HepG2 (cell line): ENCODE measurements at regions not wholly inside any gene's neighbourhood (a gene's known extent, or its start where the extent isn't known, plus 50 kb on each side); places are given as distances from the start of the nearest gene placed in this dataset.
A peak's percentile ranks its signal among the peaks of the same experiment; 100 is the strongest.

Experiments used
- ATAC-seq: fragments of 200-7000 bp; cut with Tn5 transposase; 3 replicates; pipeline ENCODE4 v1.9.1; 2020; ENCODE audit warnings: mild to moderate bottlenecking, moderate library complexity
- BruUV-seq: library from RNA; stranded (reverse); fragments of 400-500 nt; replicated peaks from 2 replicates; lab custom pipeline; 2021; lab: Mats Ljungman, UMichigan
- CTCF ChIA-PET: fragments of 300-600 bp; formaldehyde crosslinking; extraction: SDS; loops from one replicate; lab custom pipeline; 2021; ENCODE audit warnings: low total read pairs, inconsistent platforms, low intra/inter-chr PET ratio; lab: Yijun Ruan, JAX
- POLR2A ChIA-PET: fragments of 350-600 bp; sonication (Branson Sonifier 250); formaldehyde crosslinking; loops from one replicate; lab custom pipeline; 2020; ENCODE audit warnings: antibody characterized with exemption, inconsistent platforms; lab: Yijun Ruan, JAX
- DNase-seq: peaks from one replicate; pipeline ENCODE4 v3.0.0-alpha.2; 2015; ENCODE audit warnings: low spot score
- FAIRE-seq: peaks from 3 replicates; lab custom pipeline; 2011; peaks lifted over from hg19 to GRCh38; lab: Jason Lieb, UNC
- H2AFZ ChIP-seq: one replicate; pipeline ENCODE4 v1.6.1; 2011; ENCODE audit warnings: low read length, inconsistent platforms
- H3K27ac ChIP-seq: fragments of 300-600 bp; 3 replicates; pipeline ENCODE4 v1.8.0; 2011; ENCODE audit warnings: mixed run types, mild to moderate bottlenecking, mixed read lengths, low read length, inconsistent platforms; ENCODE audit not compliant: insufficient read depth; ENCODE audit errors: extremely low read length
- H3K27me3 ChIP-seq, 2 experiments: fragments of 200-600 bp in 1 of 2; 2 replicates in 1 of 2; 3 replicates in 1 of 2; pipeline versions ENCODE4 v1.6.0 to v1.8.0; 2011; ENCODE audit warnings: low read length in 2 of 2, mild to moderate bottlenecking in 2 of 2, moderate library complexity in 2 of 2, inconsistent platforms in 1 of 2; ENCODE audit not compliant: insufficient read depth in 2 of 2, control insufficient read depth in 1 of 2
- H3K36me3 ChIP-seq, 2 experiments: fragments of 200-600 bp in 1 of 2; replicated peaks in 1 of 2; 2 replicates in 1 of 2; 3 replicates in 1 of 2; pipeline versions ENCODE4 v1.5.1 to v1.8.0; 2011; ENCODE audit warnings: low read length in 2 of 2, inconsistent platforms in 1 of 2; ENCODE audit not compliant: insufficient read depth in 2 of 2, control insufficient read depth in 1 of 2
- H3K4me1 ChIP-seq: 2 replicates; pipeline ENCODE4 v1.5.1; 2012; ENCODE audit warnings: low read length, inconsistent platforms; ENCODE audit not compliant: insufficient read depth
- H3K4me2 ChIP-seq: 2 replicates; pipeline ENCODE4 v1.6.0; 2011; ENCODE audit warnings: low read depth, low read length, inconsistent platforms
- H3K4me3 ChIP-seq, 3 experiments: fragments of 200-600 bp in 1 of 3; sonication (generic), shearing (Covaris generic) in 1 of 3; replicated peaks in 1 of 3; 2 replicates each; pipeline ENCODE4 v1.5.1; 2011 to 2016; ENCODE audit warnings: low read length in 3 of 3, inconsistent platforms in 2 of 3, low read depth in 2 of 3, mild to moderate bottlenecking in 2 of 3, control low read depth in 1 of 3, mixed read lengths in 1 of 3; ENCODE audit not compliant: insufficient read depth in 1 of 3
- H3K79me2 ChIP-seq: one replicate; pipeline ENCODE4 v1.6.1; 2011; ENCODE audit warnings: low read length, inconsistent platforms; ENCODE audit not compliant: insufficient read depth
- H3K9ac ChIP-seq: 2 replicates; pipeline ENCODE4 v1.6.0; 2011; ENCODE audit warnings: mild to moderate bottlenecking, low read depth, low read length, inconsistent platforms; ENCODE audit not compliant: insufficient read depth
- H3K9me3 ChIP-seq: 2 replicates; pipeline ENCODE4 v1.5.1; 2012; ENCODE audit warnings: mild to moderate bottlenecking, low read length
- H4K20me1 ChIP-seq: 2 replicates; pipeline ENCODE4 v1.6.0; 2011; ENCODE audit warnings: inconsistent platforms, mild to moderate bottlenecking, low read length, moderate library complexity; ENCODE audit not compliant: insufficient read depth
- NFE2 ChIP-seq: sonication (generic); formaldehyde crosslinking; IDR thresholded peaks from 2 replicates; pipeline ENCODE4 v1.4.0; 2020; ENCODE audit warnings: missing genetic modification reagents
- RAD21 ChIP-seq: fragments of 450-650 bp; formaldehyde crosslinking; IDR thresholded peaks from 2 replicates; pipeline ENCODE4 v1.5.0; 2020; ENCODE audit warnings: mild to moderate bottlenecking
- RFX3 ChIP-seq: IDR thresholded peaks from 2 replicates; pipeline ENCODE4 v1.6.1; 2016; ENCODE audit warnings: missing biosample characterization, missing genetic modification reagents
- SMC3 ChIP-seq: IDR thresholded peaks from 2 replicates; pipeline ENCODE4 v1.6.1; 2011; ENCODE audit warnings: low read length, improper control_type of control experiment
- SP5 ChIP-seq: IDR thresholded peaks from 2 replicates; pipeline ENCODE4 v1.6.1; 2016; ENCODE audit warnings: low read depth, borderline replicate concordance
- THYN1 ChIP-seq: sonication (generic); formaldehyde crosslinking; IDR thresholded peaks from 2 replicates; pipeline ENCODE4 v1.8.1; 2023; ENCODE audit warnings: low read depth, mild to moderate bottlenecking, moderate library complexity, missing genetic modification reagents, borderline replicate concordance
- ZNF354B ChIP-seq: sonication (generic); formaldehyde crosslinking; IDR thresholded peaks from 2 replicates; pipeline ENCODE4 v1.8.0; 2022; ENCODE audit warnings: mild to moderate bottlenecking, missing genetic modification reagents
- WGBS: methylation state at CpG from one replicate; pipeline ENCODE4 v1.1.6; 2017; ENCODE audit warnings: low lambda C conversion rate; 5-methylcytosine and 5-hydroxymethylcytosine counted together
- in situ Hi-C: cut with HindIII; loops from 2 replicates; pipeline ENCODE4 v1.10.0; 2017; ENCODE audit warnings: low pct_unique_long_range_greater_than_20kb; ENCODE audit not compliant: extremely low pct_ligation_motif_present
- intact Hi-C: fragments of 100-400 bp; cut with micrococcal nuclease; formaldehyde crosslinking; loops from one replicate; pipeline ENCODE4 v1.10.0; 2022; ENCODE audit not compliant: unreplicated experiment
- TF ChIP-seq, protein P1 (sequence below): sonication (generic); formaldehyde crosslinking; IDR thresholded peaks from 2 replicates; pipeline ENCODE4 v1.5.0; 2020; ENCODE audit warnings: mild to moderate bottlenecking, missing genetic modification reagents, moderate library complexity
- TF ChIP-seq, protein P2 (sequence below): IDR thresholded peaks from 2 replicates; pipeline ENCODE4 v1.6.1; 2016; ENCODE audit warnings: missing biosample characterization, missing genetic modification reagents, low read depth
- TF ChIP-seq, protein P3 (sequence below): sonication (generic); formaldehyde crosslinking; IDR thresholded peaks from 2 replicates; pipeline ENCODE4 v1.5.1; 2020; ENCODE audit warnings: mild to moderate bottlenecking, moderate library complexity, missing genetic modification reagents
- TF ChIP-seq, protein P4 (sequence below): sonication (generic); formaldehyde crosslinking; IDR thresholded peaks from 2 replicates; pipeline ENCODE4 v1.5.0; 2020; ENCODE audit warnings: missing genetic modification reagents, mild to moderate bottlenecking, borderline replicate concordance
- TF ChIP-seq, protein P5 (sequence below): sonication (generic); formaldehyde crosslinking; IDR thresholded peaks from 2 replicates; pipeline ENCODE4 v1.8.0; 2022; ENCODE audit warnings: mild to moderate bottlenecking, missing genetic modification reagents, moderate library complexity
- TF ChIP-seq, protein P6 (sequence below): sonication (generic); formaldehyde crosslinking; IDR thresholded peaks from 2 replicates; pipeline ENCODE4 v1.4.0; 2020; ENCODE audit warnings: missing genetic modification reagents
- TF ChIP-seq, protein P7 (sequence below): sonication (generic); formaldehyde crosslinking; IDR thresholded peaks from 2 replicates; pipeline ENCODE4 v1.5.0; 2020; ENCODE audit warnings: missing genetic modification reagents

DNA sequence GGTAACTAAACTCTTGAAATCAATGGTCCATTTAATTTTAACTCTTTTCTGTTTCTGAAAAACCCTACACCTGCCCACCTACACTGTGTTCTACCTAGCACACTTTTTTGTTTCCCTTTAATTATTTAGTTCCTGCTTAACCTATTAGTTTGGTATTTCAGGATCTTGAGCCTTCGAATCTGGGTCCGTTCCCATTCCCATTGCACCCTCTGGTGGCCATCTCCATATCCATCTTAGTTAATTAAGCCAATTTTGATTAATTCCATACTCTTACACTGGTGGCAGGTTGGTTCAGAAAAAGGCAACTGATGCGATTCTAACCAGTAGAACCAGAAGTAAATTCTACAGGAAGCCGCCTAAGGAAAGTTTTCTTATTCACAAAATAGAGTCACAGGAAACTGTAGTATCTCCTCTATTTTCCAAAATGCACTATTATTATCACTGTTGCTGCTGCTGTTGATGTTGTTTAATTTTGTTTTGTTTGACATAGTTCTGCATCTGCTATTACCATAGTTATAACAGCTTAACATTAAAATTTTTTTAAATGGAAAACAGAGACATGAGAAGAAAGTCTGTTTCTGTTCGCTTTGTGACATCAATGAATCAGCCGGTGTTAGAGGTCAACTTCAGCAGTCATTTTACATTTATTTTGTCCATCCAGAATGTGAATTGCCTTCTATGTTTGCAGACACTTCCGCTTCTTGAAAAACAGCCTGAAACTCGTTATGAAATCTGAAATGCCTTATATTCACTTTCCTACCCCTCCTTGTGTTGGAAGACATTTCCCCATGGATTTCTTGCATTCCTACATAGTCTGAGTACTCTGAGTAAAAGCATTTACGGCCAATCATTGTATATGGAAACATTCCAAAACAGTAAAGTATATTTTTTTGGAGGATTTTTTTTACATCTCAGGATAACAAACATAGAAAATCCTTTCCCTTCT lies 115.5 kb upstream of the NCAM2 start:
- Histone ChIP-seq H2AFZ (no peak overlapping the region), H3K27me3 (no peaks in the 10 kb centered on the region), H3K9ac (no peak overlapping the region), H3K4me3 (no peak overlapping the region), H3K79me2 (no peaks in the 10 kb centered on the region), H4K20me1 (no peaks in the 10 kb centered on the region), H3K4me1 (no peaks in the 10 kb centered on the region), H3K36me3 (no peaks in the 10 kb centered on the region), H3K4me2 (no peak overlapping the region), H3K27ac (no peak overlapping the region), H3K9me3 (peaks cover 73% of the 10 kb centered on the region)
- DNase-seq (no peak), ATAC-seq (no peak), FAIRE-seq (no peak)
- intact Hi-C loops, result loop anchor here (5.0 kb wide), 1 partner anchor 140 kb away; no protein-coding TSS in a partner anchor
- CTCF ChIA-PET, result no interaction called here
- 15% methylated on average over 9 of the region's 9 CpGs for WGBS
- in situ Hi-C loops, result no loop called here
- POLR2A ChIA-PET, result no interaction called here
- no TSS peak for BruUV-seq
- TF ChIP-seq NFE2 (CRISPR knock-in tag) (no peak), ZNF354B (CRISPR knock-in tag) (no peak), SP5 (CRISPR knock-in tag) (no peak), RAD21 (CRISPR knock-in tag) (no peak), RFX3 (CRISPR knock-in tag) (no peak), SMC3 (peak; percentile 32; the same call in 1 of the 2 replicates), THYN1 (CRISPR knock-in tag) (no peak)
- TF ChIP-seq, protein P1, sequence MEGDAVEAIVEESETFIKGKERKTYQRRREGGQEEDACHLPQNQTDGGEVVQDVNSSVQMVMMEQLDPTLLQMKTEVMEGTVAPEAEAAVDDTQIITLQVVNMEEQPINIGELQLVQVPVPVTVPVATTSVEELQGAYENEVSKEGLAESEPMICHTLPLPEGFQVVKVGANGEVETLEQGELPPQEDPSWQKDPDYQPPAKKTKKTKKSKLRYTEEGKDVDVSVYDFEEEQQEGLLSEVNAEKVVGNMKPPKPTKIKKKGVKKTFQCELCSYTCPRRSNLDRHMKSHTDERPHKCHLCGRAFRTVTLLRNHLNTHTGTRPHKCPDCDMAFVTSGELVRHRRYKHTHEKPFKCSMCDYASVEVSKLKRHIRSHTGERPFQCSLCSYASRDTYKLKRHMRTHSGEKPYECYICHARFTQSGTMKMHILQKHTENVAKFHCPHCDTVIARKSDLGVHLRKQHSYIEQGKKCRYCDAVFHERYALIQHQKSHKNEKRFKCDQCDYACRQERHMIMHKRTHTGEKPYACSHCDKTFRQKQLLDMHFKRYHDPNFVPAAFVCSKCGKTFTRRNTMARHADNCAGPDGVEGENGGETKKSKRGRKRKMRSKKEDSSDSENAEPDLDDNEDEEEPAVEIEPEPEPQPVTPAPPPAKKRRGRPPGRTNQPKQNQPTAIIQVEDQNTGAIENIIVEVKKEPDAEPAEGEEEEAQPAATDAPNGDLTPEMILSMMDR, result peak; percentile 17; the same call in 1 of the 2 replicates
- TF ChIP-seq, protein P2, sequence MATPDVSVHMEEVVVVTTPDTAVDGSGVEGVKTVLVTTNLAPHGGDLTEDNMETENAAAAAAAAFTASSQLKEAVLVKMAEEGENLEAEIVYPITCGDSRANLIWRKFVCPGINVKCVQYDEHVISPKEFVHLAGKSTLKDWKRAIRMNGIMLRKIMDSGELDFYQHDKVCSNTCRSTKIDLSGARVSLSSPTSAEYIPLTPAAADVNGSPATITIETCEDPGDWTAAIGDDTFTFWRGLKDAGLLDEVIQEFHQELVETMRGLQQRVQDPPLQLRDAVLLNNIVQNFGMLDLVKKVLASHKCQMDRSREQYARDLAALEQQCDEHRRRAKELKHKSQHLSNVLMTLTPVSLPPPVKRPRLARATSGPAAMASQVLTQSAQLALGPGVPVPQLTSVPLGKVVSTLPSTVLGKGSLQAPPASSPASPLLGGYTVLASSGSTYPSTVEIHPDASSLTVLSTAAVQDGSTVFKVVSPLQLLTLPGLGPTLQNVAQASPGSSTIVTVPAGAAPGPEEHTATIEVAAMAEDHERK (CRISPR knock-in tag), result no peak
- TF ChIP-seq, protein P3, sequence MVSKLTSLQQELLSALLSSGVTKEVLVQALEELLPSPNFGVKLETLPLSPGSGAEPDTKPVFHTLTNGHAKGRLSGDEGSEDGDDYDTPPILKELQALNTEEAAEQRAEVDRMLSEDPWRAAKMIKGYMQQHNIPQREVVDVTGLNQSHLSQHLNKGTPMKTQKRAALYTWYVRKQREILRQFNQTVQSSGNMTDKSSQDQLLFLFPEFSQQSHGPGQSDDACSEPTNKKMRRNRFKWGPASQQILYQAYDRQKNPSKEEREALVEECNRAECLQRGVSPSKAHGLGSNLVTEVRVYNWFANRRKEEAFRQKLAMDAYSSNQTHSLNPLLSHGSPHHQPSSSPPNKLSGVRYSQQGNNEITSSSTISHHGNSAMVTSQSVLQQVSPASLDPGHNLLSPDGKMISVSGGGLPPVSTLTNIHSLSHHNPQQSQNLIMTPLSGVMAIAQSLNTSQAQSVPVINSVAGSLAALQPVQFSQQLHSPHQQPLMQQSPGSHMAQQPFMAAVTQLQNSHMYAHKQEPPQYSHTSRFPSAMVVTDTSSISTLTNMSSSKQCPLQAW (CRISPR knock-in tag), result no peak
- TF ChIP-seq, protein P4, sequence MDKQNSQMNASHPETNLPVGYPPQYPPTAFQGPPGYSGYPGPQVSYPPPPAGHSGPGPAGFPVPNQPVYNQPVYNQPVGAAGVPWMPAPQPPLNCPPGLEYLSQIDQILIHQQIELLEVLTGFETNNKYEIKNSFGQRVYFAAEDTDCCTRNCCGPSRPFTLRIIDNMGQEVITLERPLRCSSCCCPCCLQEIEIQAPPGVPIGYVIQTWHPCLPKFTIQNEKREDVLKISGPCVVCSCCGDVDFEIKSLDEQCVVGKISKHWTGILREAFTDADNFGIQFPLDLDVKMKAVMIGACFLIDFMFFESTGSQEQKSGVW (CRISPR knock-in tag), result no peak
- TF ChIP-seq, protein P5, sequence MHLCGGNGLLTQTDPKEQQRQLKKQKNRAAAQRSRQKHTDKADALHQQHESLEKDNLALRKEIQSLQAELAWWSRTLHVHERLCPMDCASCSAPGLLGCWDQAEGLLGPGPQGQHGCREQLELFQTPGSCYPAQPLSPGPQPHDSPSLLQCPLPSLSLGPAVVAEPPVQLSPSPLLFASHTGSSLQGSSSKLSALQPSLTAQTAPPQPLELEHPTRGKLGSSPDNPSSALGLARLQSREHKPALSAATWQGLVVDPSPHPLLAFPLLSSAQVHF, result no peak
- TF ChIP-seq, protein P6, sequence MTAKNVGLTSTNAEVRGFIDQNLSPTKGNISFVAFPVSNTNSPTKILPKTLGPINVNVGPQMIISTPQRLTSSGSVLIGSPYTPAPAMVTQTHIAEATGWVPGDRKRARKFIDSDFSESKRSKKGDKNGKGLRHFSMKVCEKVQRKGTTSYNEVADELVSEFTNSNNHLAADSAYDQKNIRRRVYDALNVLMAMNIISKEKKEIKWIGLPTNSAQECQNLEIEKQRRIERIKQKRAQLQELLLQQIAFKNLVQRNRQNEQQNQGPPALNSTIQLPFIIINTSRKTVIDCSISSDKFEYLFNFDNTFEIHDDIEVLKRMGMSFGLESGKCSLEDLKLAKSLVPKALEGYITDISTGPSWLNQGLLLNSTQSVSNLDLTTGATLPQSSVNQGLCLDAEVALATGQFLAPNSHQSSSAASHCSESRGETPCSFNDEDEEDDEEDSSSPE (CRISPR knock-in tag), result no peak
- TF ChIP-seq, protein P7, sequence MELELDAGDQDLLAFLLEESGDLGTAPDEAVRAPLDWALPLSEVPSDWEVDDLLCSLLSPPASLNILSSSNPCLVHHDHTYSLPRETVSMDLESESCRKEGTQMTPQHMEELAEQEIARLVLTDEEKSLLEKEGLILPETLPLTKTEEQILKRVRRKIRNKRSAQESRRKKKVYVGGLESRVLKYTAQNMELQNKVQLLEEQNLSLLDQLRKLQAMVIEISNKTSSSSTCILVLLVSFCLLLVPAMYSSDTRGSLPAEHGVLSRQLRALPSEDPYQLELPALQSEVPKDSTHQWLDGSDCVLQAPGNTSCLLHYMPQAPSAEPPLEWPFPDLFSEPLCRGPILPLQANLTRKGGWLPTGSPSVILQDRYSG, result no peak
